DND-41 (cell line): ENCODE measurements at regions not wholly inside any gene's neighbourhood (a gene's known extent, or its start where the extent isn't known, plus 50 kb on each side); places are given as distances from the start of the nearest gene placed in this dataset.

Source experiments
- CTCF ChIP-seq: IDR thresholded peaks from 2 replicates; pipeline ENCODE4 v1.5.1; 2012; ENCODE audit warnings: borderline replicate concordance, low read length, moderate library complexity, mild to moderate bottlenecking; ENCODE audit not compliant: poor library complexity, severe bottlenecking; ENCODE audit errors: extremely low read depth
- EZH2 ChIP-seq: IDR thresholded peaks from 3 replicates; pipeline ENCODE4 v1.6.1; 2012; ENCODE audit warnings: borderline replicate concordance, low read depth, mild to moderate bottlenecking, moderate library complexity, low read length, inconsistent platforms; ENCODE audit not compliant: severe bottlenecking

GRCh38 chr13:47610687-47611086 is 390.4 kb downstream of the SUCLA2 start:
- TF ChIP-seq CTCF: no peak
- TF ChIP-seq EZH2: no peak
